DND-41 (cell line): ENCODE measurements at regions not wholly inside any gene's neighbourhood (a gene's known extent, or its start where the extent isn't known, plus 50 kb on each side); places are given as distances from the start of the nearest gene placed in this dataset.

Experiments used
- EZH2 ChIP-seq: IDR thresholded peaks from 3 replicates; pipeline ENCODE4 v1.6.1; 2012; ENCODE audit warnings: borderline replicate concordance, low read depth, mild to moderate bottlenecking, moderate library complexity, low read length, inconsistent platforms; ENCODE audit not compliant: severe bottlenecking
- TF ChIP-seq, protein P1 (sequence below): IDR thresholded peaks from 2 replicates; pipeline ENCODE4 v1.5.1; 2012; ENCODE audit warnings: borderline replicate concordance, low read length, moderate library complexity, mild to moderate bottlenecking; ENCODE audit not compliant: poor library complexity, severe bottlenecking; ENCODE audit errors: extremely low read depth

DNA sequence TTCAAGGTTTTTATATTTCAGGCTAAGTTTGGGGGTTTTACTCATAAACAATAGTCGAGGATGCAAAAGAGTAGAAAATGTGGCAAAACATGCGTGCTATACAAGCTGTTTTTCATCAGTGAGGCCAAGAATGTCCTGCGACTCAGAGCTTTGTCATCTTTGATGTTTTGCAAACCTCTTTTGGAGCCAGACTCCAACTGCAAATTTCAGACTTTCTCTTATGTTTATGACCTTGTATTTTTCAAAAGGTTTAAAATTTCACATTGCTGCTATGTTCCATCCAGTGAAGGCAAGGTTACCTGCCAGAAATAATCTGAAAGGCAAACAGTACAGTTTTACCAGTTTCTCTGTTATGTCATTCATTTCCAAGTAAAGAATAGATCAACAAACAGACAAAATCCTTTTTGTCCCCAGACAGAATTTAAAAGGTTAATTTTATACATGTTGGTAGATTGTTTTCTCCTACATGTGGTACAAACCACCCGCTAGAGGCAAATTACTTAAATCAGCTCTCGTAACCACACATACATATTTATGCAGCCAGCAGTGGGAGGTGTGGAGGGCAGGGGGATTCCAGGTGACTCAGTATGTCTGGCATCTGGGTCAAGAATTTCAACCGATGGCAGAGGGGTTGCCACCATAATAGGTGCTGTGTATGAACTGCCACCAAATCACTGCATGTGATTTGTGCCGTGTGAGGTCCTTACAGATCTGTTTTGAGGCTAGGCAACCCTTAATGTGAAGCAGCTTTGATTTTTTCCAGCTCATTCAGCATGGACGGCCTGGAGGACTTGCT is 119.8 kb upstream of the CPM start:
- TF ChIP-seq, protein P1, sequence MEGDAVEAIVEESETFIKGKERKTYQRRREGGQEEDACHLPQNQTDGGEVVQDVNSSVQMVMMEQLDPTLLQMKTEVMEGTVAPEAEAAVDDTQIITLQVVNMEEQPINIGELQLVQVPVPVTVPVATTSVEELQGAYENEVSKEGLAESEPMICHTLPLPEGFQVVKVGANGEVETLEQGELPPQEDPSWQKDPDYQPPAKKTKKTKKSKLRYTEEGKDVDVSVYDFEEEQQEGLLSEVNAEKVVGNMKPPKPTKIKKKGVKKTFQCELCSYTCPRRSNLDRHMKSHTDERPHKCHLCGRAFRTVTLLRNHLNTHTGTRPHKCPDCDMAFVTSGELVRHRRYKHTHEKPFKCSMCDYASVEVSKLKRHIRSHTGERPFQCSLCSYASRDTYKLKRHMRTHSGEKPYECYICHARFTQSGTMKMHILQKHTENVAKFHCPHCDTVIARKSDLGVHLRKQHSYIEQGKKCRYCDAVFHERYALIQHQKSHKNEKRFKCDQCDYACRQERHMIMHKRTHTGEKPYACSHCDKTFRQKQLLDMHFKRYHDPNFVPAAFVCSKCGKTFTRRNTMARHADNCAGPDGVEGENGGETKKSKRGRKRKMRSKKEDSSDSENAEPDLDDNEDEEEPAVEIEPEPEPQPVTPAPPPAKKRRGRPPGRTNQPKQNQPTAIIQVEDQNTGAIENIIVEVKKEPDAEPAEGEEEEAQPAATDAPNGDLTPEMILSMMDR = no peak
- TF ChIP-seq EZH2 = no peak
